ENCODE measurements at regions not wholly inside any gene's neighbourhood (a gene's known extent, or its start where the extent isn't known, plus 50 kb on each side); places are given as distances from the start of the nearest gene placed in this dataset.

DNA sequence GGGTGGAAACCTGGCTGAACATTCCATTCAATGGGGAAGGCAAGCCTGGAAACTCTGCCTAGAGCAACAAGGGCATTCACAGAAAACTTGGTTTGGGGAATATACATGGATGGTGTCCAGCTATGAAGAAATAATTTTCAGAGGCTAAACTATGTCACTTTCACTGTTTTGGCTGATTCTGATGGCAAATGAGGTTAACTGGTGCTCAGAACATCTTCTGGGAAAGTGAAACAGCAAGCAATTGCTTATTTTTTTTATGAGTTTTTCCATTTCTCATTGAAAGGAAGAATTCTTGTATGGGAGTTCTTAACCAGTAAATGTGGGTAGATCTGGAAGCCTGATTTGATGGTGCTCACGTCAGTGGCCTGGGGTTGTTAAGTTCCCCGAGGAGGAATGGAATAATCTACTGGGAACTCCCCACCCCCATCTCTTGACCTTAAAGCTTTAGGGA lies 132.8 kb upstream of the BTG1 start:
- DNase-seq (ENCODE audit: low spot score): no peak

- no peak for DNase-seq (ENCODE audit: low spot score)
Observed at GRCh38 chr12:92277795-92278194, 132.1 kb upstream of the BTG1 start.

DNA sequence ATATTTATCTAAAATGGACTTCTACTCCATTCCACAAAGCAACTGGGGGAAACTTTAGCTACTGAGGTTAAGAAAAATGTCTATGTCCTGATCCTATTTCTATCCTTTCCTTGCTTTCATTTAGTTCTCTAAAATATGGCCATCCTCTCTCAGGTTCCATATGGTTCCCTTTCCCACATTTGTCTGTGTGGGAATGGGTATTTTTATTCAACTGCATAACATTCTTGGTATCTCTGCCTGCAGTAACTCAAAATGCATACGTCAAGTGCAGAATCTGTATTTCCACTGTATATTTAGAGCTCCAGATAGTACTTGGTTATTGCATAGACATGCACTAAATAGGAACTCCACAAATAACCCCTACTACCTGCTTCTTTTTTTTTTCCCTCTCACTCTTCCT lies 130.6 kb upstream of the BTG1 start:
- DNase-seq (ENCODE audit: low spot score): no peak

- DNase-seq (ENCODE audit: low spot score): no peak
Observed at GRCh38 chr12:92275443-92276154, 130.0 kb upstream of the BTG1 start.

DNA sequence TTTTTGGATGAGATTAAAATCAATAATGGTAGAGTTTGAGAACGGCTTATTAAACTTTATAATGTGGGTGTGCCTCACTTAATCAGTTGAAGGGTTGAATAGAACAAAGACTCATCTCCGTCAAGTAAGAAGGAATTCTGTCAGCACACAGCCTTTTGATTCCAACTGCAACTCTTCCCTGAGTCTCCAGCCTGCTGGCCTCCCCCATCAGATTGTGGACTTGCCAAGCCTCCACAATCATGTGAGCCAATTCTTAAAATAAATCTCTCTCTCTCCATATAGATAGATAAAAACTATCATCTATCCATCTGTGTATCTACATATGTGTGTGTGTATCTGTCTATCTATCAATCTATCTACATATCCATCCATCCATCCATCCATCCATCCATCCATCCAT lies 127.4 kb upstream of the BTG1 start:
- DNase-seq (ENCODE audit: low spot score): no peak

DNA sequence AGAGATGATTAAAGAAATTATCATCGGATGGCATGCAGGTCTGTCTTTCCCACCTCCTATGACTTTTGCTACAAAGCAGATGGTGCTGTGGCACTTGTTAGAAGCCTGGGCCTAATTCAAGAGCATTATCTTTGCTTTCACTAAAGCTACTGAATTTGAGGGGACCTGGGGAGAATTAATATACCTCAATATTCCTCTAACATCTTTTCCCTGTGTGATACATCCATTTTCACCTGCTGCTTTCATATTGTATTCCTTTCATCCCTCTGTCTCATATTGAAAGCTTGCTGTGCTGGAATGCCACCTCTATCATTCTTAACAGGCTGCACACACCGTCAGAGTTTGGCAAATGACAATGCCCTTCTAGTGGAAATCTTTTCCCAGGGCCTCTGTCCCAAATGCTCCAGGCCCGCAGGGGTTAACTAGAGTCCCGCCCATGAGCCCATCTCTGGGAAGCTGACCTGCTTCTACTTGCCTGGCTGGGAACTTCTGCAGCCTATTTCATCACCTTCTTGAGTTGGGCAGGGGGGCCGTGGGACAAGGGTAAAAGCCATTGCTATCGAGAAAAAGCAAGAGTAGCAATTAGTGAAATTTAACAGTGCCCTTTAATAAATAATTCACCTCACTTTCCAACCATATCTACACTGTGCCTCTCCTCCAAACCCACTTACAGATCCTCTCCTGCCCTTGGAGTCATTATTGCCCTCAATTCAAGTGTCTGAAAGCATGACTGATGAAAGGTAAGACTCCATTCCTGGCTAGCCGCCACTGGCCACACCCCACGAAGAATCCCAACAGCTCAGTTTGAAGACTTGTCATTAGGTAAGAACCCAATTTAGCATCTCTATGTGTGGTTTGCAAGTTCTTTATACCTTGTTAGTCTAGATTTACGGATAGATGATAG lies 126.7 kb upstream of the BTG1 start:
- DNase-seq (ENCODE audit: low spot score): no peak

DNA sequence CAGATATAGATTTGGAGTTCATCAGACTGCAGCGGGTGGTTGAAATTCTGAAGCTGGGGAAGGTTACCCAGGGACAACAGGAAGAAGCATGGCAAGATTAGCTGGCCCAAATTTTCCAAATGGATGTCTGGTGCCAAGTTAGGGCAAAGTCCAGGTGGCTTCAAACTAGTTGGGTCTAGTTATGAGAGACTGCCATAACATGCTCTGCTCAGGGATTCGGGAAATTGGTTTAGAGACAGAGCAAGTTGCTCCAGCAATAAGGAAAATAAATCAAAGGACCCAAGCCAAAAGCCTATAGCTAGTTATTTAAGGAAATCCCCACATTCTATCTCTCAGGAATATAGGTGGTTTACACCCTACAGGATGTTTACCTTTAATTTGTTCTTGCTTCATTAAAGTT lies 125.7 kb upstream of the BTG1 start:
- no peak for DNase-seq (ENCODE audit: low spot score)

- DNase-seq (ENCODE audit: low spot score): no peak
Observed at GRCh38 chr12:92270521-92270920, 124.9 kb upstream of the BTG1 start.

GRCh38 chr12:92268946-92269345 lies 123.3 kb upstream of the BTG1 start:
- DNase-seq (ENCODE audit: low spot score): no peak

DNA sequence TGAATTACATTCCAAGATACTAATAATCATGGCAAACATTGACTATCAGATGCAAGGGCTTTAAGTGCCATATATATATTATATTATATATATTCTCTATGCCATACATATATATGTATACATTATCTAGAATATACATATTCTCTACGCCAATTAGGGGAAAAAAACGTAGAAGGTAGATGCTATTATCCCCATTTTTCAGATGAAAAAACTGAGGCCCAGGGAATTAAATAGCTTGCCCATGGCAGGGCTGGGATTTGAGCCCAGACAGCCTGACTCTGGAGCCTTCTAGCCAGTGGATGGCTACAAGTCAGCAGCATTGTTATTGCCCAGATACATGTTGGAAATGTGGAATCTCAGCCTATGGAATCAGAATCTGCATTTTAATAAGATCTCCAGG lies 116.0 kb upstream of the BTG1 start:
- DNase-seq (ENCODE audit: low spot score): no peak

DNA sequence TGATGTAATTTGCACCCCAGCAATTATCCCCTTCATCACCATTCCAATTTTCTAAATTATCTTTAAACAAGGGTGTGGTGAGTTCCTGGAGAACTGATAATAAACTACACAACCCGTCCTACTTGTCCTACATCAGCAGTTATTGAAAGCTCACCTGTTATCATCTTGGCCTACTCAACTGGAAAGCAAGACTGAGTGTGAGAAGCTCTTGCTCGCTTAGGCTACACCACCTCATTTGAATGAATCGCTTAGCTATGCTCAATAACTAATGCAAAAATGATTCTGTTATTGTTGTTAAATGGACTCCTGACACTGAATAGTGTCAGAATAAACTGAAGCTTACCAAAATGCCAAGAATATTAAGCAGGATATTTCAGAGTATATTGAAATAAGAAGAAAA lies 115.4 kb upstream of the BTG1 start:
- no peak for DNase-seq (ENCODE audit: low spot score)

- DNase-seq (ENCODE audit: low spot score): no peak
Observed at GRCh38 chr12:92259696-92260251, 114.1 kb upstream of the BTG1 start.

DNA sequence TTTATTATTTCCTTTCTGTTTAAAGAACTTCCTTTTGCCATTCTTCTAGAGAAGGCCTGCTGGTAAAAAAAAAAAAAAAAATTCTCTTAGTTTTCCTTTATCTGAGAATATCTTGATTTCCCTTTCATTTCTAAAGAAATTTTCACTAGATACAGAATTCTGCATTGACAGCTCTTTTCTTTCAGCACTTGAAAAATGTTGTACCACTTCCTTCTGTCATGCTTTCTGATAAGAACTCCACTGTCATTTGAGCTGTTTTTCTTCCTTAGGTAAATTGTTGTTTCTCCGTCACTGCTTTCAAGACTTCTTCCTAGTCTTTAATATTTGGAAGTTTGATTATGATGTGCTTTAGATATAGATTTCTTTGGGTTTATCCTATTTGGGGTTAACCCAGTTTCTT lies 113.6 kb upstream of the BTG1 start:
- no peak for DNase-seq (ENCODE audit: low spot score)

- no peak for DNase-seq (ENCODE audit: low spot score)
Observed at GRCh38 chr12:92257261-92257660, 111.6 kb upstream of the BTG1 start.

DNA sequence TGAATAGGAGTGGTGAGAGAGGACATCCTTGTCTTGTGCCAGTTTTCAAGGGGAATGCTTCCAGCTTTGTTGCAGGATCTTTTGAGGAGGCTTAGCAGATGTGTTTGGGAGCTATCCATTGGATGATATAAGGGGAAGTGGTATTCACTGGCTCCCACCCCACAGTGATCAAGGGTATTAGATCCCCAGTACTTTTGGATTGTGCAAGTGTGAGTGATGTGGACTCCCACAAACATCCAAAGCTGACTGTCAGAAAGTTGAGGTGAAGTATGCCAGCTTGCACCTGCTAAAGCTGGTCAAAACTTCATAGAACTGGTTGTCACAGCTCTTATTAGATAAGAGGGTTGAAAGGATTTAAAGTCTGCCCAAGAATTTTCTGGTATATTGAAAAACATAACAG lies 110.1 kb upstream of the BTG1 start:
- DNase-seq (ENCODE audit: low spot score): no peak

- no peak for DNase-seq (ENCODE audit: low spot score)
Observed at GRCh38 chr12:92253301-92253700, 107.7 kb upstream of the BTG1 start.

DNA sequence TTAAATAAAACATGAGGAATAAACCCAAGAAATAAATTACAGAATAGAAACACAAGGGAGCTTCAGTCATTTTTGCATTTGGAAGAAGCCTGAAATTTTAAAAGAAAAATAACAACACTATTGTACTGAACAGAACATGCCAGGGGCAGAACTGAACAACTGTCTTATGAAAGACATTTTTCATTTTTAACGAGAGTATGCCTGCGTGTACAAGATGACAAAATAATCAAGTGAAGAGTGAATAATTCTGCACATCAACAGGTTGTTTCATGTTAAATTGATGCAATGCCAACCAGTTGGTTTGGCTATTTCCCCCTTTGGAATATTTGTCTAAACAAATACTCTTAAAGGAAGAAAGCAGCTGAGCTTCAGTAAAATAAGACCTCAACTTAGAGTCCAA lies 103.3 kb upstream of the BTG1 start:
- DNase-seq (ENCODE audit: low spot score): no peak

GRCh38 chr12:92244036-92244435 lies 98.4 kb upstream of the BTG1 start:
- no peak for DNase-seq (ENCODE audit: low spot score)

DNA sequence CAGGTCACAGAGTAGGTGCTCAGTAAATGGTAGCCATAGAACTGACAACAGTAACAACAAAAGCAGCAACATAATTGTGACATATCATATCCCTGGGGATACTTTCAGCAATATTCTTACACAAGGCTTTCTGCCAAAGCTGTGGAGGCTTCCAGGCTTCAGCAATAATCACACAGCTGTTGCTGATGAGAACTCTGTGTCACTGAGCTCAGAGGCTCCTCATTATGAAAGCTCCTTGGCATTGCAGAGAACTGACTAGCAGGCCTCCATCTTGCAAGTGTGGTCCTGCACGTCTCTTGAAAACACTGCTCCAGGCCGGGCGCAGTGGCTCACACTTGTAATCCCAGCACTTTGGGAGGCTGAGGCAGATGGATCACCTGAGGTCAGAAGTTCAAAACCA lies 97.3 kb upstream of the BTG1 start:
- DNase-seq (ENCODE audit: low spot score): no peak

DNA sequence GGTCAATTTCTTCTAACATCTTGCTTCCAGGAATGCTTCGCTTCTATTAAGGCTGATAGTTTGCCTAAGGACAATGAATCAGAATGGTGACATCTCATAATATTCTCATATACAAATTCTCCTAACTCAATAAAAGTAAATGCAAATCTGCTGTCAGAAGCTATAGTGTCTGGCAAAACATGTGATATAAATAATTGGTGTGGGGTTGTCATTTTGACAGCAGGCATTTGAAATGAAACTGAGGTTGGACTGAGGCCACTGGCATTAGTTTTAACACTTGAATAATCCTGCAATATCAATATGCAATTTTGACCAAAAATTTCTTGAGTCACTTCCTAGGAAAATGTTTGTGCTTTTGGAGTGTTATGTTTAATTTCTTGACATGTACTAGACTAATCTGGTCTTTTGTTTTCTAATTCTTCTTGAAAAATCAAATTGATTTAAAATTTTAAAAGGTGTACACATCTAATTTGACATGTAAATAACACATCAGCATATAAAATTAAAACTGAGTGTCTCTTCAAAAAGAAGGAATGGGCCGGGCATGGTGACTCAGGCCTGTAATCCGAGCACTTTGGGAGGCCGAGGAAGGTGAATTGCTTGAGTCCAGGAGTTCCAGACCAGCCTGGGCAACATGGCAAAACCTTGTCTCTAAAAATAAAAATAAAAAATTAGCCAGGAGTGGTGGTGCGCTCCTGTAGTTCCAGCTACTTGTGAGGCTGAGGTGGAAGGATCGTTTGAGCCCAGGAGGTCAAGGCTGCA lies 92.3 kb upstream of the BTG1 start:
- no peak for DNase-seq (ENCODE audit: low spot score)

DNA sequence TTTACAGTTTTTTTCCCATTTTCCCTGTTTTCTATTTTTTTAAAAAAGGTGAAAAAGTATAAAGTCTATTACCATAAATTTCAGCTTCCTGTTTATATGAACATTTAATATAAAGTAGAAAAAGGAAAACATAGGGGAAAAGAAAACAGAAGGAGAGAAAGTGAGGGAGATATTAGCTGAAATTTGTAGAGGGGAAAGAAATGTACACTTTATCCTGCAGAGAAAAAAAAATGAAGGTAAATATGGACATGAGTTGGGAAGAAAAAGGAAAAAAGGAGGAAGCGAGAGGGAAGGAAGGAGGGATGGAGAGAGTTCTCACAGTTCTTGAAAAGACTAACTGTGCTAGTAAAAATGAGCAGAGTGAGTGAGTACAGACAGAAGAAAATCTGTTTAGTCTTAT lies 91.6 kb upstream of the BTG1 start:
- no peak for DNase-seq (ENCODE audit: low spot score)

All from mesenteric fat pad (tissue), 1 donor.